ENCODE measurements at regions not wholly inside any gene's neighbourhood (a gene's known extent, or its start where the extent isn't known, plus 50 kb on each side); places are given as distances from the start of the nearest gene placed in this dataset.

- no peak overlapping the region for H3K9ac ChIP-seq (ENCODE audit: low read length)
- BruUV-seq (replicated peaks) = no TSS peak
- ATAC-seq = no peak
- H3K27ac ChIP-seq (ENCODE audit: low read length) = no peak overlapping the region
- H3K4me2 ChIP-seq (ENCODE audit: low read length) = no peak overlapping the region
- ChIA-PET CTCF (interaction anchor here (0.9 kb wide), 1 partner anchor 48 kb away, joined by 4 read pairs; no protein-coding TSS in a partner anchor), POLR2A (ENCODE audit: unreplicated experiment) (no interaction called here)
- intact Hi-C loops (cut with micrococcal nuclease) = no loop called here
- H3K36me3 ChIP-seq (ENCODE audit: low read depth, low read length) = no peaks in the 10 kb centered on the region
- H3K9me3 ChIP-seq (ENCODE audit: low read length) = no peaks in the 10 kb centered on the region
- no peaks in the 10 kb centered on the region for H3K9me2 ChIP-seq (replicated peaks; ENCODE audit: low read length)
- H2AFZ ChIP-seq (ENCODE audit: low read length) = no peak overlapping the region
- no peaks in the 10 kb centered on the region for H3K79me2 ChIP-seq (ENCODE audit: low read length)
- no peaks in the 10 kb centered on the region for H4K20me1 ChIP-seq (ENCODE audit: low read length)
- H3K4me3 ChIP-seq (ENCODE audit: low read length) = no peak overlapping the region
- peaks cover 11% of the 10 kb centered on the region for H3K27me3 ChIP-seq (ENCODE audit: low read length)
- DNase-seq = no peak
- no peak for TF ChIP-seq EZH2 (IDR thresholded peaks at IDR 0.05; ENCODE audit: low read length, unreplicated experiment)
- TF ChIP-seq, protein P1, sequence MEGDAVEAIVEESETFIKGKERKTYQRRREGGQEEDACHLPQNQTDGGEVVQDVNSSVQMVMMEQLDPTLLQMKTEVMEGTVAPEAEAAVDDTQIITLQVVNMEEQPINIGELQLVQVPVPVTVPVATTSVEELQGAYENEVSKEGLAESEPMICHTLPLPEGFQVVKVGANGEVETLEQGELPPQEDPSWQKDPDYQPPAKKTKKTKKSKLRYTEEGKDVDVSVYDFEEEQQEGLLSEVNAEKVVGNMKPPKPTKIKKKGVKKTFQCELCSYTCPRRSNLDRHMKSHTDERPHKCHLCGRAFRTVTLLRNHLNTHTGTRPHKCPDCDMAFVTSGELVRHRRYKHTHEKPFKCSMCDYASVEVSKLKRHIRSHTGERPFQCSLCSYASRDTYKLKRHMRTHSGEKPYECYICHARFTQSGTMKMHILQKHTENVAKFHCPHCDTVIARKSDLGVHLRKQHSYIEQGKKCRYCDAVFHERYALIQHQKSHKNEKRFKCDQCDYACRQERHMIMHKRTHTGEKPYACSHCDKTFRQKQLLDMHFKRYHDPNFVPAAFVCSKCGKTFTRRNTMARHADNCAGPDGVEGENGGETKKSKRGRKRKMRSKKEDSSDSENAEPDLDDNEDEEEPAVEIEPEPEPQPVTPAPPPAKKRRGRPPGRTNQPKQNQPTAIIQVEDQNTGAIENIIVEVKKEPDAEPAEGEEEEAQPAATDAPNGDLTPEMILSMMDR (conservative IDR thresholded peaks at IDR 0.05; ENCODE audit: low read depth, low read length) = no peak
- TF ChIP-seq EZH2phosphoT487 (IDR thresholded peaks at IDR 0.05; ENCODE audit: borderline replicate concordance, low read length) = no peak
- peaks cover 4% of the 10 kb centered on the region for H3K4me1 ChIP-seq (ENCODE audit: insufficient read depth, low read length)
- H3F3A ChIP-seq (ENCODE audit: low read length, unreplicated experiment) = no peaks in the 10 kb centered on the region
Measured at GRCh38 chr15:89406218-89406939, 71.8 kb upstream of the POLG start.

DNA sequence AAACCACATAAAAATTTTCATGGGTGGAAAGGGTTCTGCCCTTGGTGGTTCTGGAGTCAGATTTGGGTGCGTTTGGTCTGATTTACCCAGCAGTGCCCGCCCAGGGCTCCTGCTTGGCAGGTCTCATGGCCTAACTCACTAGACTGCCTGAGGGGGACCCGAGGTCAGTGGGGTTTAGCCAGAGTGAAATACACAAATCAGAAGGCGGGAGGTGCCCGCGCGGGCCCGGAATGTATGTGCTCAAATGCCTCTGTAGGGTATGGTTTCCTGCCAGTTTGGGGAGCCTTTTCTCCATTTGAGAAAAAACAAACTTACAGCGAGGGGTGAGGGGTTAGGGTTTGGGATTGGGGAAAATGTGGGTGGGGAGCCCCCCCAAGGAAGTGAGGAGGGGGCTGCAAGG lies 70.9 kb upstream of the POLG start:
- CTCF ChIA-PET = no interaction called here
- intact Hi-C loops (cut with micrococcal nuclease) = no loop called here
- no peaks in the 10 kb centered on the region for H3K9me2 ChIP-seq (replicated peaks; ENCODE audit: low read length)
- no peak overlapping the region for H3K4me2 ChIP-seq (ENCODE audit: low read length)
- no peaks in the 10 kb centered on the region for H4K20me1 ChIP-seq (ENCODE audit: low read length)
- peaks cover 6% of the 10 kb centered on the region for H3K4me1 ChIP-seq (ENCODE audit: insufficient read depth, low read length)
- no TSS peak for BruUV-seq (replicated peaks)
- no peaks in the 10 kb centered on the region for H3K36me3 ChIP-seq (ENCODE audit: low read depth, low read length)
- H3K9me3 ChIP-seq (ENCODE audit: low read length) = no peaks in the 10 kb centered on the region
- no peak overlapping the region for H3K9ac ChIP-seq (ENCODE audit: low read length)
- POLR2A ChIA-PET (ENCODE audit: unreplicated experiment) = no interaction called here
- no peak for ATAC-seq
- no peak for DNase-seq
- no peak overlapping the region for H3K27ac ChIP-seq (ENCODE audit: low read length)
- H3K79me2 ChIP-seq (ENCODE audit: low read length) = no peaks in the 10 kb centered on the region
- TF ChIP-seq, protein P1 (conservative IDR thresholded peaks at IDR 0.05; ENCODE audit: low read depth, low read length) = no peak
- no peak for TF ChIP-seq EZH2phosphoT487 (IDR thresholded peaks at IDR 0.05; ENCODE audit: borderline replicate concordance, low read length)
- TF ChIP-seq EZH2 (IDR thresholded peaks at IDR 0.05; ENCODE audit: low read length, unreplicated experiment) = no peak
- H3F3A ChIP-seq (ENCODE audit: low read length, unreplicated experiment) = no peaks in the 10 kb centered on the region
- no peak overlapping the region for H3K4me3 ChIP-seq (ENCODE audit: low read length)
- H3K27me3 ChIP-seq (ENCODE audit: low read length) = peaks cover 11% of the 10 kb centered on the region
- H2AFZ ChIP-seq (ENCODE audit: low read length) = no peak overlapping the region

GRCh38 chr15:89404023-89404422 lies 69.4 kb upstream of the POLG start:
- no peak overlapping the region for H3K9ac ChIP-seq (ENCODE audit: low read length)
- no peak overlapping the region for H3K4me3 ChIP-seq (ENCODE audit: low read length)
- intact Hi-C loops (cut with micrococcal nuclease) = no loop called here
- H3K27ac ChIP-seq (ENCODE audit: low read length) = no peak overlapping the region
- ChIA-PET POLR2A (ENCODE audit: unreplicated experiment) (no interaction called here), CTCF (no interaction called here)
- no peaks in the 10 kb centered on the region for H4K20me1 ChIP-seq (ENCODE audit: low read length)
- no peaks in the 10 kb centered on the region for H3K79me2 ChIP-seq (ENCODE audit: low read length)
- no peaks in the 10 kb centered on the region for H3K9me3 ChIP-seq (ENCODE audit: low read length)
- H2AFZ ChIP-seq (ENCODE audit: low read length) = no peak overlapping the region
- no peak for ATAC-seq
- H3F3A ChIP-seq (ENCODE audit: low read length, unreplicated experiment) = no peaks in the 10 kb centered on the region
- DNase-seq = no peak
- H3K36me3 ChIP-seq (ENCODE audit: low read depth, low read length) = no peaks in the 10 kb centered on the region
- TF ChIP-seq, protein P1 (conservative IDR thresholded peaks at IDR 0.05; ENCODE audit: low read depth, low read length) = no peak
- TF ChIP-seq EZH2 (IDR thresholded peaks at IDR 0.05; ENCODE audit: low read length, unreplicated experiment) (no peak), EZH2phosphoT487 (IDR thresholded peaks at IDR 0.05; ENCODE audit: borderline replicate concordance, low read length) (no peak)
- no peaks in the 10 kb centered on the region for H3K9me2 ChIP-seq (replicated peaks; ENCODE audit: low read length)
- no peak overlapping the region for H3K4me2 ChIP-seq (ENCODE audit: low read length)
- H3K4me1 ChIP-seq (ENCODE audit: insufficient read depth, low read length) = peaks cover 6% of the 10 kb centered on the region
- BruUV-seq (replicated peaks) = no TSS peak
- H3K27me3 ChIP-seq (ENCODE audit: low read length) = peaks cover 11% of the 10 kb centered on the region

All from PC-3 (cell line).